ENCODE measurements at regions not wholly inside any gene's neighbourhood (a gene's known extent, or its start where the extent isn't known, plus 50 kb on each side); places are given as distances from the start of the nearest gene placed in this dataset.

DNA sequence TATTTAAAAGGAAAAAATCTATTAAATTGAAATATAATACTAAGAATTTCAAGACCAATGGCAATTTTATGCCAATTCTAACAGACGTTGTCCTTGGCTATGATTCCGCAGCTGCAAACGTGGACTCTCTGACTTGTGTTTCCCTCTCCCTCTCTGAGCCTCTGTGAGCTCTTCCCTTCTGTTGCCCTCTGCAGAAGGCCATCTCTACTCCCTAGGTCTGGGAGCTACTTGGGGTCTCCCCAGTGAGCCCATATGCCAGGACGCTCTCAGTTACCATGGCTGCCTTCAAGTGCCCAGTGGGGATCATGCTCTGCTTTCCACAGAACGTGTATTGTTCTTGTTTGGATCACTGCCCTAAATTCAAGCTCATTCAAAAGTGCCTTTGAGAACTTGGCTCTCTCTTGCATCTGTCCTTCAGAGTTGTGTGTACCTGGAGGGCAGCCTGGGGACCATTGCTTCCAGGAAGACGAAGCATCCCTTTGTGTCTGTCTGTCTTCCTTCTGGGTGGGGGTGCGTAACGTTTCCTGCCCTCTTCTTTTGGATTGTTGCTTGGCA is 97.5 kb upstream of the TSPAN2 start:
- TF ChIP-seq YY1 (IDR thresholded peaks at IDR 0.05; ENCODE audit: insufficient read depth, insufficient read length) (no peak), ZNF274 (IDR thresholded peaks at IDR 0.05; ENCODE audit: low read depth, low read length) (no peak)
